ENCODE measurements at regions not wholly inside any gene's neighbourhood (a gene's known extent, or its start where the extent isn't known, plus 50 kb on each side); places are given as distances from the start of the nearest gene placed in this dataset.

DNA sequence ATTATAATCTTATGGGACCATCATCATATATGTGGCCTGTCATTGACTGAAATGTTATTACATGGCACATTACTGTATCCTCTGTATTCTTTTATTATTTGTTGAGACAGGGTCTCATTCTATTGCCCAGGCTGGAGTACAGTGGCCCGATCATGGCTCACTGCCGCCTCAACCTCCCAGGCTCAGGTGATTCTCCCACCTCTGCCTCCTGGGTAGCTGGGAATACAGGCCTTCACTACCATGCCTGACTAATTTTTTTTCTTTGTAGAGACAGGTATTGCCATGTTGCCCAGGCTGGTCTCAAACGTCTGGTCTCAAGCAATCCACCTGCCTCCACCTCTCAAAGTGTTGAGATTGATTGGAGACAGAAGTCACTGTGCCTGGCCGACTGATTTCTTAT lies 153.2 kb downstream of the RASSF9 start:
- CTCF ChIA-PET = interaction anchor here (1.6 kb wide), 1 partner anchor 108 kb away, joined by 3 read pairs; no protein-coding TSS in a partner anchor
- POLR2A ChIA-PET = no interaction called here
- no peak for DNase-seq (ENCODE audit: low read depth, low spot score)

GRCh38 chr12:85688837-85689236 lies 147.4 kb downstream of the RASSF9 start:
- TF ChIP-seq, protein P1, sequence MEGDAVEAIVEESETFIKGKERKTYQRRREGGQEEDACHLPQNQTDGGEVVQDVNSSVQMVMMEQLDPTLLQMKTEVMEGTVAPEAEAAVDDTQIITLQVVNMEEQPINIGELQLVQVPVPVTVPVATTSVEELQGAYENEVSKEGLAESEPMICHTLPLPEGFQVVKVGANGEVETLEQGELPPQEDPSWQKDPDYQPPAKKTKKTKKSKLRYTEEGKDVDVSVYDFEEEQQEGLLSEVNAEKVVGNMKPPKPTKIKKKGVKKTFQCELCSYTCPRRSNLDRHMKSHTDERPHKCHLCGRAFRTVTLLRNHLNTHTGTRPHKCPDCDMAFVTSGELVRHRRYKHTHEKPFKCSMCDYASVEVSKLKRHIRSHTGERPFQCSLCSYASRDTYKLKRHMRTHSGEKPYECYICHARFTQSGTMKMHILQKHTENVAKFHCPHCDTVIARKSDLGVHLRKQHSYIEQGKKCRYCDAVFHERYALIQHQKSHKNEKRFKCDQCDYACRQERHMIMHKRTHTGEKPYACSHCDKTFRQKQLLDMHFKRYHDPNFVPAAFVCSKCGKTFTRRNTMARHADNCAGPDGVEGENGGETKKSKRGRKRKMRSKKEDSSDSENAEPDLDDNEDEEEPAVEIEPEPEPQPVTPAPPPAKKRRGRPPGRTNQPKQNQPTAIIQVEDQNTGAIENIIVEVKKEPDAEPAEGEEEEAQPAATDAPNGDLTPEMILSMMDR (IDR thresholded peaks at IDR 0.05; ENCODE audit: insufficient read depth, low read length, missing control alignments) = no peak
- H3K4me3 ChIP-seq (ENCODE audit: low read depth, low read length) = no peak overlapping the region
- POLR2A ChIA-PET = no interaction called here
- CTCF ChIA-PET = no interaction called here
- DNase-seq (ENCODE audit: low read depth, low spot score) = no peak

More for the DNA sequence above, 153.2 kb downstream of the RASSF9 start:
- H3K4me3 ChIP-seq (ENCODE audit: low read depth, low read length) = no peak overlapping the region
- TF ChIP-seq, protein P1 (IDR thresholded peaks at IDR 0.05; ENCODE audit: insufficient read depth, low read length, missing control alignments) = no peak

GRCh38 chr12:85690146-85690545 lies 146.1 kb downstream of the RASSF9 start:
- CTCF ChIA-PET = no interaction called here
- no peak overlapping the region for H3K4me3 ChIP-seq (ENCODE audit: low read depth, low read length)
- TF ChIP-seq, protein P1 (IDR thresholded peaks at IDR 0.05; ENCODE audit: insufficient read depth, low read length, missing control alignments) = no peak
- DNase-seq (ENCODE audit: low read depth, low spot score) = no peak
- POLR2A ChIA-PET = no interaction called here

DNA sequence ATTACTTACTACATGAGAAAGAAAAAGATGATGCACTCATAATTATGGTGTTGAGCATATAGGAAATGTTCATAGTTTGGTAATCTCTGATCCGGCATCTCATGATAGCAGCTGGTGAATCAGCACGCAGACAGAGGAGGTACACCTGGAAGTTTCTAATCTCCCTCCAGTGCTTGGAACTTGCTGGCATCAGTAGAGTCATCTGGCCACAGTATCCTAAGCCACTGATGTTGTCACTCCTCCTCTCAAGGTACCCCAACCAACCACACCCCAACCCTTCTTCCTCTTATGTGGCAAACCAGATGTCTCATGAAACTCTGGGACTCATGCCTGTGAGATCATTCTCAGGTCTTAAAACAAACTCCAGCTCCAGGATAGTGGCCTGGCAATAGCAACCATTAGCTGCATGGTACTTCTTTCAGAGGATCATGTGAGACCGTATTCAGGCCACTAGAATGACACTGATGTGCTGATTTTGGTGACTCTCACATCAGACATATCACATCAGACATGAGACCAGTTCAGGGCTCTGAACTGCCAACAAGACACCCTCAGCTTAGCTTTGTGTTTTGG lies 143.0 kb downstream of the RASSF9 start:
- CTCF ChIA-PET = no interaction called here
- TF ChIP-seq, protein P1 (IDR thresholded peaks at IDR 0.05; ENCODE audit: insufficient read depth, low read length, missing control alignments) = no peak
- no peak overlapping the region for H3K4me3 ChIP-seq (ENCODE audit: low read depth, low read length)

DNA sequence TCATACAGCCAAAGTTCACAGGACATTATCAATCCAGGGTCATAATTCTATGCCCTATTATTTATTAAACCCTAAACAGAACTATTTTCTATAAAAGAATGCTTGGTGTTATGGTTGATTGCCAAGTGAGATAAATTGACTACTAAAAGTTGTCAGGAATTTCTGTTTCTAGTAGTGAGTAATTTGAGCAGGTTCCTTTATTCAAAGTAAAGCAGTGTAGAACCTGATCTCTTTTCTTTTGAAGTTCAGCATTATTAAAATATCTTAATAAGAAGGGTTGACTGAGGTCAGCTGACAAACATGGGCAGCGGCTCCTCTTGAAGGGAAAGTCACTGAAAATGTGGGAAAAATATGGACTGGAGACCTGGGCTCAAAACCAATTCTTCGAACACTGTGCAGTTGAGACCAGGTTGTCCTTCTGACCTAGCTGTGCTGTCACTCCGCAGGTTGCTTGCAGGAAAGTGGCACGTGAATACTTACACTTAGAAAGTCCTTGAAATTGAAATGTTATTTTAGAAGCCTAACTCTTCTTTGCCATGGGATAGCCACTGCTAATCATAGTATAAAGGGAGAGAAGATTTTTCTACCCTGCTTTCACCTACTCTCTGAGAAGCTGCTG lies 141.0 kb downstream of the RASSF9 start:
- ChIA-PET POLR2A (no interaction called here), CTCF (no interaction called here)
- TF ChIP-seq, protein P1 (IDR thresholded peaks at IDR 0.05; ENCODE audit: insufficient read depth, low read length, missing control alignments) = no peak
- no peak for DNase-seq (ENCODE audit: low read depth, low spot score)
- no peak overlapping the region for H3K4me3 ChIP-seq (ENCODE audit: low read depth, low read length)

More for the DNA sequence above, 143.0 kb downstream of the RASSF9 start:
- POLR2A ChIA-PET = no interaction called here
- no peak for DNase-seq (ENCODE audit: low read depth, low spot score)

DNA sequence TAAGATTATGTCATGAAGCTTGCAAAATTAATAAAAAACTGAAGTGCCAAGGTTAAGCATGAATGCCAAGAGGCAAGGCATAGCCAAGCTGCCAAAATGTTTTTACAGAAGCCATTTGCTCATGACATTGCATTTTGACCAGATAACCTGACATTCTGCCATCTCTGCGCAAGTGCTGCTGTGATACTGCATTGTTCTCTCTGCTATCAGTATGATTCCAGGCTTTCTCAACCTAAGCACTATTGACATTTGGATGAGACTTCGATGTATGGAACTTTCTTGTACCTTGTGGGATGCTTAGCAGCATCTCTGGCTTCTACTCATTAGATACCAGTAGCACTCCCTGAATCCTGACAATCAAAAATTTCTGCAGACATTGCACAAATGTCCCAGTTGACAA lies 139.2 kb downstream of the RASSF9 start:
- ChIA-PET POLR2A (no interaction called here), CTCF (no interaction called here)
- TF ChIP-seq, protein P1 (IDR thresholded peaks at IDR 0.05; ENCODE audit: insufficient read depth, low read length, missing control alignments) = no peak
- H3K4me3 ChIP-seq (ENCODE audit: low read depth, low read length) = no peak overlapping the region
- DNase-seq (ENCODE audit: low read depth, low spot score) = no peak

Measured in AG04449 (cell line).